A673 (cell line): ENCODE measurements at regions not wholly inside any gene's neighbourhood (a gene's known extent, or its start where the extent isn't known, plus 50 kb on each side); places are given as distances from the start of the nearest gene placed in this dataset.

ENCODE experiments used
- BruUV-seq: library from RNA; stranded (reverse); fragments of 400-500 nt; replicated peaks from 2 replicates; lab custom pipeline; 2021; lab: Mats Ljungman, UMichigan
- CTCF ChIA-PET: fragments of 300-600 bp; sonication (Branson Sonifier 250); formaldehyde crosslinking; loops from one replicate; lab custom pipeline; 2022; ENCODE audit warnings: antibody characterized with exemption; lab: Charles Lee
- POLR2A ChIA-PET: fragments of 300-600 bp; sonication (Branson Sonifier 250); formaldehyde crosslinking; loops from one replicate; lab custom pipeline; 2022; ENCODE audit warnings: antibody characterized with exemption; ENCODE audit not compliant: low non-redundant PET; lab: Charles Lee
- DNase-seq: peaks from one replicate; pipeline ENCODE4 v3.0.0-alpha.2; 2015; ENCODE audit warnings: low spot score
- H3K27ac ChIP-seq: fragments of 200-600 bp; sonication (generic); 2 replicates; pipeline ENCODE4 v1.5.1; 2016; ENCODE audit warnings: mixed run types, low read depth, mild to moderate bottlenecking, mixed read lengths, antibody characterized with exemption, low read length; ENCODE audit not compliant: poor library complexity, severe bottlenecking
- H3K27me3 ChIP-seq: fragments of 200-600 bp; sonication (generic); replicated peaks from 2 replicates; pipeline ENCODE4 v1.6.1; 2017; ENCODE audit warnings: mixed run types, low read depth, mild to moderate bottlenecking, mixed read lengths, antibody characterized with exemption, low read length; ENCODE audit not compliant: insufficient read depth, poor library complexity
- H3K36me3 ChIP-seq: fragments of 200-600 bp; sonication (generic); 2 replicates; pipeline ENCODE4 v1.6.1; 2016; ENCODE audit warnings: mixed run types, mild to moderate bottlenecking, mixed read lengths, antibody characterized with exemption, low read length; ENCODE audit not compliant: insufficient read depth, poor library complexity, severe bottlenecking
- H3K4me1 ChIP-seq: fragments of 200-600 bp; sonication (generic); 2 replicates; pipeline ENCODE4 v1.6.1; 2017; ENCODE audit warnings: mixed run types, mild to moderate bottlenecking, mixed read lengths, antibody characterized with exemption, low read length; ENCODE audit not compliant: insufficient read depth, poor library complexity, severe bottlenecking
- H3K4me3 ChIP-seq: fragments of 200-600 bp; sonication (generic); 2 replicates; pipeline ENCODE4 v1.5.1; 2016; ENCODE audit warnings: low read depth, mixed run types, mild to moderate bottlenecking, mixed read lengths, low read length; ENCODE audit not compliant: poor library complexity, severe bottlenecking
- H3K9me3 ChIP-seq: fragments of 200-600 bp; sonication (generic); 2 replicates; pipeline ENCODE4 v1.6.1; 2016; ENCODE audit warnings: mixed run types, low read depth, mild to moderate bottlenecking, mixed read lengths, antibody characterized with exemption, low read length; ENCODE audit not compliant: poor library complexity, severe bottlenecking
- CTCF ChIP-seq: fragments of 300-800, 200-600 bp; sonication (generic); conservative IDR thresholded peaks from 2 replicates; pipeline ENCODE4 v1.5.1; 2017; ENCODE audit warnings: low read depth, mild to moderate bottlenecking, antibody characterized with exemption, low read length, moderate library complexity, mixed read lengths
- EZH2 ChIP-seq: fragments of 200-600 bp; sonication (generic); IDR thresholded peaks from 2 replicates; pipeline ENCODE4 v1.6.1; 2017; ENCODE audit warnings: borderline replicate concordance, low read depth, mild to moderate bottlenecking, mixed read lengths, antibody characterized with exemption, low read length; ENCODE audit not compliant: poor library complexity, severe bottlenecking
- intact Hi-C: fragments of 100-400 bp; cut with micrococcal nuclease; formaldehyde crosslinking; loops from one replicate; pipeline ENCODE4 v1.10.0; 2022; ENCODE audit not compliant: unreplicated experiment

- POLR2A ChIA-PET = no interaction called here
- H3K27ac ChIP-seq = no peak overlapping the region
- CTCF ChIA-PET = no interaction called here
- no peak overlapping the region for H3K4me3 ChIP-seq
- intact Hi-C loops = no loop called here
- no TSS peak for BruUV-seq
- TF ChIP-seq EZH2 (no peak), CTCF (no peak)
- H3K27me3 ChIP-seq = peaks cover 45% of the 10 kb centered on the region
- H3K4me1 ChIP-seq = no peaks in the 10 kb centered on the region
- DNase-seq = no peak
- no peaks in the 10 kb centered on the region for H3K9me3 ChIP-seq
- H3K36me3 ChIP-seq = no peaks in the 10 kb centered on the region
Observed at GRCh38 chr1:219686171-219686570, 73.3 kb upstream of the ZC3H11B start.

- no TSS peak for BruUV-seq
- intact Hi-C loops = no loop called here
- no peak for DNase-seq
- Histone ChIP-seq H3K27ac (no peak overlapping the region), H3K4me1 (no peaks in the 10 kb centered on the region), H3K36me3 (no peaks in the 10 kb centered on the region), H3K4me3 (no peak overlapping the region), H3K27me3 (peaks cover 22% of the 10 kb centered on the region), H3K9me3 (no peaks in the 10 kb centered on the region)
- no peak for TF ChIP-seq CTCF
- no peak for TF ChIP-seq EZH2
- ChIA-PET CTCF (no interaction called here), POLR2A (no interaction called here)
Observed at GRCh38 chr1:219682788-219683187, 69.9 kb upstream of the ZC3H11B start.

- POLR2A ChIA-PET = no interaction called here
- H3K9me3 ChIP-seq = no peaks in the 10 kb centered on the region
- intact Hi-C loops = no loop called here
- H3K27me3 ChIP-seq = peaks cover 28% of the 10 kb centered on the region
- BruUV-seq = no TSS peak
- H3K27ac ChIP-seq = no peak overlapping the region
- H3K4me3 ChIP-seq = no peak overlapping the region
- DNase-seq = no peak
- H3K36me3 ChIP-seq = no peaks in the 10 kb centered on the region
- CTCF ChIA-PET = no interaction called here
- no peaks in the 10 kb centered on the region for H3K4me1 ChIP-seq
- TF ChIP-seq CTCF (no peak), EZH2 (no peak)
Observed at GRCh38 chr1:219681876-219682275, 69.0 kb upstream of the ZC3H11B start.
